Neural progenitor cell (in vitro differentiated cells): ENCODE measurements at regions not wholly inside any gene's neighbourhood (a gene's known extent, or its start where the extent isn't known, plus 50 kb on each side); places are given as distances from the start of the nearest gene placed in this dataset.

Experiments used
- EZH2 ChIP-seq: fragments of 200-600 bp; sonication (generic); IDR thresholded peaks from 2 replicates; pipeline ENCODE4 v1.6.1; 2017; ENCODE audit warnings: antibody characterized with exemption, mild to moderate bottlenecking, moderate library complexity
- EZH2phosphoT487 ChIP-seq: fragments of 200-600 bp; sonication (generic); IDR thresholded peaks from 2 replicates; pipeline ENCODE4 v1.6.1; 2017; ENCODE audit warnings: antibody characterized with exemption
- TF ChIP-seq, protein P1 (sequence below): fragments of 200-600 bp; sonication (generic); IDR thresholded peaks from 2 replicates; pipeline ENCODE4 v1.5.1; 2017; ENCODE audit warnings: antibody characterized with exemption, mild to moderate bottlenecking

DNA sequence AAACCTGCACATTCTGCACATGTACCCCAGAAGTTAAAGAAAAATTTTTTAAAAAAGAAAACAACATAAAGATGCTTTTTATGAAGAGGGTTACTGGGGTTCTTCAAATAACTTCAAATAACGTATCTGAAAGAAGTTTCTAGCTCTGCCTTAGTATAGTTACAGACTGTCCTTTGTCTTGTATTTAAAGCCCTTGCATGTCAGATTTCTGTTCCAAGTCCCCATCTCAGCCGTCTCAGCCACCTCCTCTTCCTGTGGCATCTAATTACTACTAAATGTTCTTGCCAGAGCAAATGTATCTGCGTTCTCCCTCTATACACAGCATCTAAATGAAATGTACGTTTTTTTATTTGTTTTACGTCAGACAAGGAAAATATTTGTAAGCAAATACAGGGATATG, 89.4 kb upstream of the AKR1E2 start:
- TF ChIP-seq, protein P1, sequence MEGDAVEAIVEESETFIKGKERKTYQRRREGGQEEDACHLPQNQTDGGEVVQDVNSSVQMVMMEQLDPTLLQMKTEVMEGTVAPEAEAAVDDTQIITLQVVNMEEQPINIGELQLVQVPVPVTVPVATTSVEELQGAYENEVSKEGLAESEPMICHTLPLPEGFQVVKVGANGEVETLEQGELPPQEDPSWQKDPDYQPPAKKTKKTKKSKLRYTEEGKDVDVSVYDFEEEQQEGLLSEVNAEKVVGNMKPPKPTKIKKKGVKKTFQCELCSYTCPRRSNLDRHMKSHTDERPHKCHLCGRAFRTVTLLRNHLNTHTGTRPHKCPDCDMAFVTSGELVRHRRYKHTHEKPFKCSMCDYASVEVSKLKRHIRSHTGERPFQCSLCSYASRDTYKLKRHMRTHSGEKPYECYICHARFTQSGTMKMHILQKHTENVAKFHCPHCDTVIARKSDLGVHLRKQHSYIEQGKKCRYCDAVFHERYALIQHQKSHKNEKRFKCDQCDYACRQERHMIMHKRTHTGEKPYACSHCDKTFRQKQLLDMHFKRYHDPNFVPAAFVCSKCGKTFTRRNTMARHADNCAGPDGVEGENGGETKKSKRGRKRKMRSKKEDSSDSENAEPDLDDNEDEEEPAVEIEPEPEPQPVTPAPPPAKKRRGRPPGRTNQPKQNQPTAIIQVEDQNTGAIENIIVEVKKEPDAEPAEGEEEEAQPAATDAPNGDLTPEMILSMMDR: no peak
- TF ChIP-seq EZH2phosphoT487 (no peak), EZH2 (no peak)
